Erythroblast (primary cell): ENCODE measurements at regions not wholly inside any gene's neighbourhood (a gene's known extent, or its start where the extent isn't known, plus 50 kb on each side); places are given as distances from the start of the nearest gene placed in this dataset.

Experiments used
- GATA1 ChIP-seq: IDR thresholded peaks from 2 replicates; pipeline ENCODE4 v1.6.1; 2011; ENCODE audit warnings: low read depth, mild to moderate bottlenecking, control low read depth, low read length, moderate library complexity
- POLR2A ChIP-seq: IDR thresholded peaks from 2 replicates; pipeline ENCODE4 v1.6.1; 2011; ENCODE audit warnings: mild to moderate bottlenecking, low read length

DNA sequence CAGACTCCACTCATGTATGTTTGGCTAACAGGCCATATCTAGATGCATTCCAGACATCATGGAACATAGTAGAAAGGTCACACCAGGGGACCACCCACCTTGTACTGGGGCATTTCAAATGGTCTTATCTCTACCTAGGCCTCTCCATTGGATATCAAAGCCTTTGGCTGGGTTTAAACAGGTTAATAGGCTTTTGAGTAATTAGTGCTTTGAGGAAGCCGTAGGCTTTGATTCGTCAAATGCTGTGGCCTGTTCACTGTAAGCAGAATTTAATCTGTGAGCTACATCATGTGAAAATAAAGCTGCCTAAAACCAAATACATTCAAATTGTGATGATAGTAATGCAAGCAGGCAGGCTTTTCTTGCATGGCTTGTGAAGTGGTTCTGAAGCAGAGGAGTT lies 129.5 kb downstream of the ST8SIA2 start:
- no peak for TF ChIP-seq POLR2A
- no peak for TF ChIP-seq GATA1
